HUDEP-2 (cell line): ENCODE measurements at regions not wholly inside any gene's neighbourhood (a gene's known extent, or its start where the extent isn't known, plus 50 kb on each side); places are given as distances from the start of the nearest gene placed in this dataset.

Experiments used
- DNase-seq, 76 experiments: peaks; one replicate each; lab custom pipeline; 2025; ENCODE audit not compliant: unreplicated experiment in 76 of 76; lab: John Stamatoyannopoulos, UW

GRCh38 chr6:84467296-84467695 is 239.9 kb upstream of the CEP162 start:
- DNase-seq: no peak

GRCh38 chr6:84466511-84466910 is 239.1 kb upstream of the CEP162 start:
- peak in 1 of 76 experiments; percentile 16 for DNase-seq

- DNase-seq: no peak
Observed at GRCh38 chr6:84464471-84464870, 237.0 kb upstream of the CEP162 start.

GRCh38 chr6:84462698-84463097 is 235.3 kb upstream of the CEP162 start:
- no peak for DNase-seq

GRCh38 chr6:84461461-84461860 is 234.0 kb upstream of the CEP162 start:
- DNase-seq: no peak

- no peak for DNase-seq
Observed at GRCh38 chr6:84460491-84460890, 233.0 kb upstream of the CEP162 start.

GRCh38 chr6:84459401-84459800 is 232.0 kb upstream of the CEP162 start:
- DNase-seq: no peak

GRCh38 chr6:84458271-84458670 is 230.8 kb upstream of the CEP162 start:
- no peak for DNase-seq

- DNase-seq: no peak
Observed at GRCh38 chr6:84457276-84457675, 229.8 kb upstream of the CEP162 start.

GRCh38 chr6:84456803-84457202 is 229.4 kb upstream of the CEP162 start:
- DNase-seq: no peak

GRCh38 chr6:84455511-84456029 is 228.1 kb upstream of the CEP162 start:
- DNase-seq: no peak

- no peak for DNase-seq
Observed at GRCh38 chr6:84453499-84453898, 226.1 kb upstream of the CEP162 start.

- no peak for DNase-seq
Observed at GRCh38 chr6:84450018-84450417, 222.6 kb upstream of the CEP162 start.

- no peak for DNase-seq
Observed at GRCh38 chr6:84449220-84449619, 221.8 kb upstream of the CEP162 start.

GRCh38 chr6:84448331-84448730 is 220.9 kb upstream of the CEP162 start:
- DNase-seq: no peak

GRCh38 chr6:84447651-84448050 is 220.2 kb upstream of the CEP162 start:
- DNase-seq: no peak

- no peak for DNase-seq
Observed at GRCh38 chr6:84445068-84445467, 217.6 kb upstream of the CEP162 start.

- no peak for DNase-seq
Observed at GRCh38 chr6:84442208-84442607, 214.8 kb upstream of the CEP162 start.

GRCh38 chr6:84441456-84441855 is 214.0 kb upstream of the CEP162 start:
- no peak for DNase-seq

GRCh38 chr6:84434550-84434949 is 207.1 kb upstream of the CEP162 start:
- no peak for DNase-seq

GRCh38 chr6:84432619-84433018 is 205.2 kb upstream of the CEP162 start:
- no peak for DNase-seq

- DNase-seq: peak in 29 of 76 experiments; percentile 1 to 65 (median 23)
Observed at GRCh38 chr6:84428300-84428907, 201.0 kb upstream of the CEP162 start.
